H9 (cell line): ENCODE measurements at regions not wholly inside any gene's neighbourhood (a gene's known extent, or its start where the extent isn't known, plus 50 kb on each side); places are given as distances from the start of the nearest gene placed in this dataset.

Experiments used
- DNase-seq: peaks from one replicate; pipeline ENCODE4 v3.0.0-alpha.2; 2017
- H2AFZ ChIP-seq: one replicate; pipeline ENCODE4 v1.6.1; 2013; ENCODE audit warnings: mild to moderate bottlenecking, low read length, control low read depth, moderate library complexity
- H2AK5ac ChIP-seq: 2 replicates; pipeline ENCODE4 v1.6.1; 2013; ENCODE audit warnings: low read length, control low read depth, mixed read lengths; ENCODE audit not compliant: insufficient read length
- H2BK120ac ChIP-seq: one replicate; pipeline ENCODE4 v1.6.1; 2013; ENCODE audit warnings: low read depth, mild to moderate bottlenecking, low read length, control low read depth, inconsistent platforms; ENCODE audit not compliant: poor library complexity, severe bottlenecking
- H2BK12ac ChIP-seq: 2 replicates; pipeline ENCODE4 v1.6.1; 2013; ENCODE audit warnings: low read length, control low read depth, mixed read lengths, low read depth; ENCODE audit not compliant: insufficient read length
- H2BK15ac ChIP-seq: 2 replicates; pipeline ENCODE4 v1.6.1; 2013; ENCODE audit warnings: low read depth, low read length, control low read depth
- H2BK20ac ChIP-seq: one replicate; pipeline ENCODE4 v1.6.1; 2013; ENCODE audit warnings: low read depth, mild to moderate bottlenecking, low read length, control low read depth, inconsistent platforms; ENCODE audit not compliant: poor library complexity, severe bottlenecking
- H2BK5ac ChIP-seq: 2 replicates; pipeline ENCODE4 v1.6.1; 2013; ENCODE audit warnings: low read length, control low read depth, mixed read lengths; ENCODE audit not compliant: insufficient read length
- H3K14ac ChIP-seq: 2 replicates; pipeline ENCODE4 v1.6.1; 2013; ENCODE audit warnings: low read length, control low read depth; ENCODE audit not compliant: insufficient read depth
- H3K18ac ChIP-seq: 2 replicates; pipeline ENCODE4 v1.6.1; 2013; ENCODE audit warnings: low read depth, mild to moderate bottlenecking, mixed read lengths, low read length, control low read depth; ENCODE audit not compliant: insufficient read length
- H3K23ac ChIP-seq: 2 replicates; pipeline ENCODE4 v1.6.1; 2013; ENCODE audit warnings: low read length, control low read depth, mixed read lengths, low read depth; ENCODE audit not compliant: insufficient read length
- H3K23me2 ChIP-seq: 2 replicates; pipeline ENCODE4 v1.6.1; 2013; ENCODE audit warnings: low read depth, mild to moderate bottlenecking, mixed read lengths, low read length, control low read depth; ENCODE audit not compliant: insufficient read length, poor library complexity, severe bottlenecking
- H3K27ac ChIP-seq: 2 replicates; pipeline ENCODE4 v1.5.1; 2013; ENCODE audit warnings: low read length, control low read depth, mixed read lengths, low read depth; ENCODE audit not compliant: insufficient read length
- H3K27me3 ChIP-seq: 2 replicates; pipeline ENCODE4 v1.6.1; 2013; ENCODE audit warnings: low read length, control low read depth, inconsistent platforms; ENCODE audit not compliant: insufficient read depth
- H3K4ac ChIP-seq: 2 replicates; pipeline ENCODE4 v1.6.1; 2013; ENCODE audit warnings: low read depth, mild to moderate bottlenecking, control low read depth, inconsistent platforms, low read length, moderate library complexity
- H3K4me1 ChIP-seq: 2 replicates; pipeline ENCODE4 v1.6.1; 2013; ENCODE audit warnings: low read length, control low read depth, inconsistent platforms; ENCODE audit not compliant: insufficient read depth
- H3K4me2 ChIP-seq: 2 replicates; pipeline ENCODE4 v1.6.1; 2013; ENCODE audit warnings: low read length, control low read depth, mixed read lengths; ENCODE audit not compliant: insufficient read length, insufficient read depth
- H3K56ac ChIP-seq: 2 replicates; pipeline ENCODE4 v1.6.1; 2013; ENCODE audit warnings: low read depth, mild to moderate bottlenecking, mixed read lengths, low read length, control low read depth; ENCODE audit not compliant: insufficient read length
- H3K79me1 ChIP-seq: 2 replicates; pipeline ENCODE4 v1.6.1; 2013; ENCODE audit warnings: low read depth, mild to moderate bottlenecking, moderate library complexity, low read length, control low read depth, inconsistent platforms; ENCODE audit not compliant: insufficient read depth, poor library complexity, severe bottlenecking
- H3K79me2 ChIP-seq: 2 replicates; pipeline ENCODE4 v1.6.1; 2013; ENCODE audit warnings: low read length, control low read depth, inconsistent platforms; ENCODE audit not compliant: insufficient read depth
- H3K9ac ChIP-seq: 2 replicates; pipeline ENCODE4 v1.6.1; 2013; ENCODE audit warnings: low read length, control low read depth, mixed read lengths; ENCODE audit not compliant: insufficient read length; ENCODE audit errors: extremely low read depth
- H3K9me3 ChIP-seq: one replicate; pipeline ENCODE4 v1.6.1; 2013; ENCODE audit warnings: low read depth, low read length, inconsistent platforms; ENCODE audit not compliant: control insufficient read depth
- H3T11ph ChIP-seq: one replicate; pipeline ENCODE4 v1.6.1; 2013; ENCODE audit warnings: mild to moderate bottlenecking, low read length, control low read depth, inconsistent platforms
- H4K20me1 ChIP-seq: one replicate; pipeline ENCODE4 v1.6.1; 2013; ENCODE audit not compliant: control insufficient read depth, insufficient read length, insufficient read depth
- H4K5ac ChIP-seq: 2 replicates; pipeline ENCODE4 v1.6.1; 2013; ENCODE audit warnings: low read depth, mild to moderate bottlenecking, mixed read lengths, low read length, control low read depth; ENCODE audit not compliant: insufficient read length
- H4K8ac ChIP-seq: replicated peaks from 2 replicates; pipeline ENCODE4 v1.6.1; 2013; ENCODE audit warnings: low read length, control low read depth, mixed read lengths, low read depth; ENCODE audit not compliant: insufficient read length
- H4K91ac ChIP-seq: 2 replicates; pipeline ENCODE4 v1.6.1; 2013; ENCODE audit warnings: low read depth, mild to moderate bottlenecking, moderate library complexity, mixed read lengths, low read length, control low read depth; ENCODE audit not compliant: insufficient read length
- H3K27ac Mint-ChIP-seq, 3 experiments: 2 replicates in 2 of 3; 3 replicates in 1 of 3; pipeline ENCODE4 v1.8.0; 2020 to 2021; ENCODE audit warnings: mixed read lengths in 3 of 3, mild to moderate bottlenecking in 1 of 3, moderate library complexity in 1 of 3
- H3K27me3 Mint-ChIP-seq: 2 replicates; pipeline ENCODE4 v1.8.0; 2021; ENCODE audit warnings: low read depth, mild to moderate bottlenecking, moderate library complexity, mixed read lengths
- H3K36me3 Mint-ChIP-seq, 3 experiments: 2 replicates in 2 of 3; 3 replicates in 1 of 3; pipeline ENCODE4 v1.8.0; 2020 to 2021; ENCODE audit warnings: low read depth in 3 of 3, mixed read lengths in 3 of 3; ENCODE audit not compliant: insufficient read depth in 1 of 3
- H3K4me1 Mint-ChIP-seq, 2 experiments: 2 replicates each; pipeline ENCODE4 v1.8.0; 2020; ENCODE audit warnings: mixed read lengths in 2 of 2
- H3K4me3 Mint-ChIP-seq, 2 experiments: 2 replicates in 1 of 2; 3 replicates in 1 of 2; pipeline ENCODE4 v1.8.0; 2020 to 2021; ENCODE audit warnings: mild to moderate bottlenecking in 2 of 2, mixed read lengths in 2 of 2, moderate library complexity in 1 of 2
- H3K9me3 Mint-ChIP-seq, 2 experiments: 2 replicates in 1 of 2; 3 replicates in 1 of 2; pipeline ENCODE4 v1.8.0; 2020; ENCODE audit warnings: mild to moderate bottlenecking in 2 of 2, mixed read lengths in 2 of 2, moderate library complexity in 1 of 2
- CTCF ChIP-seq: fragments of 200-600 bp; sonication (generic); conservative IDR thresholded peaks from 3 replicates; pipeline ENCODE4 v1.8.0; 2021; ENCODE audit warnings: antibody characterized with exemption, mild to moderate bottlenecking
- WGBS: extraction: QIAGEN DNeasy Blood & Tissue Kit; methylation state at CpG from one replicate; pipeline ENCODE4 v1.1.7; 2013; ENCODE audit warnings: missing lambda C conversion rate, low lambda C conversion rate, mixed read lengths; ENCODE audit not compliant: insufficient read length; ENCODE audit errors: extremely low coverage; 5-methylcytosine and 5-hydroxymethylcytosine counted together

- Histone ChIP-seq H3K9ac (no peak overlapping the region), H4K20me1 (no peaks in the 10 kb centered on the region), H3K14ac (no peak overlapping the region), H2AFZ (no peak overlapping the region), H3K4me2 (no peak overlapping the region), H2BK12ac (no peak overlapping the region), H2BK5ac (no peak overlapping the region), H3K27ac (no peak overlapping the region), H2BK20ac (no peak overlapping the region), H4K5ac (no peak overlapping the region), H2AK5ac (no peak overlapping the region), H3K79me2 (no peaks in the 10 kb centered on the region), H3K4ac (no peak overlapping the region), H3K18ac (no peak overlapping the region), H3K9me3 (no peaks in the 10 kb centered on the region), H3K56ac (no peak overlapping the region), H3K23me2 (no peaks in the 10 kb centered on the region), H3T11ph (no peak overlapping the region), H4K91ac (no peak overlapping the region), H3K27me3 (no peaks in the 10 kb centered on the region; the same call in 1 of the 2 replicates), H3K4me1 (no peaks in the 10 kb centered on the region), H2BK120ac (no peak overlapping the region), H4K8ac (no peak overlapping the region), H2BK15ac (no peak overlapping the region), H3K23ac (no peak overlapping the region), H3K79me1 (no peaks in the 10 kb centered on the region)
- no peaks in the 10 kb centered on the region for H3K36me3 Mint-ChIP-seq
- H3K27me3 Mint-ChIP-seq = peaks cover 5% of the 10 kb centered on the region; the same call in 1 of the 2 replicates
- H3K4me3 Mint-ChIP-seq = no peak overlapping the region
- no CpG with 5 or more reads among the region's 14 CpGs for WGBS
- H3K27ac Mint-ChIP-seq = no peak overlapping the region
- H3K4me1 Mint-ChIP-seq = no peaks in the 10 kb centered on the region; a peak in 1 of 4 replicates
- TF ChIP-seq CTCF = no peak
- DNase-seq = no peak
- H3K9me3 Mint-ChIP-seq = no peaks in the 10 kb centered on the region; a peak in 1 of 5 replicates
Measured at GRCh38 chr10:125266541-125266940, 106.2 kb upstream of the CTBP2 start.
